Stomach smooth muscle (tissue), 2 donors: ENCODE measurements at regions not wholly inside any gene's neighbourhood (a gene's known extent, or its start where the extent isn't known, plus 50 kb on each side); places are given as distances from the start of the nearest gene placed in this dataset.

Experiments
- H3K27ac ChIP-seq: one replicate; pipeline ENCODE4 v1.7.0; 2013; ENCODE audit warnings: mild to moderate bottlenecking, low read length, inconsistent platforms
- H3K27me3 ChIP-seq, 2 donors: one replicate each; pipeline ENCODE4 v1.7.0; 2013; ENCODE audit warnings: low read length in 2 of 2; ENCODE audit not compliant: insufficient read depth in 2 of 2, control insufficient read depth in 1 of 2
- H3K36me3 ChIP-seq, 2 donors: one replicate each; pipeline ENCODE4 v1.7.0; 2013; ENCODE audit warnings: low read length in 2 of 2; ENCODE audit not compliant: control insufficient read depth in 2 of 2, insufficient read depth in 2 of 2
- H3K4me1 ChIP-seq: one replicate; pipeline ENCODE4 v1.7.0; 2013; ENCODE audit warnings: low read length; ENCODE audit not compliant: control insufficient read depth, insufficient read depth
- H3K4me3 ChIP-seq, 2 donors: one replicate each; pipeline ENCODE4 v1.7.0; 2013; ENCODE audit warnings: low read length in 2 of 2
- H3K9ac ChIP-seq, 2 donors: one replicate each; pipeline ENCODE4 v1.7.0; 2013; ENCODE audit warnings: low read length in 2 of 2, mild to moderate bottlenecking in 1 of 2
- H3K9me3 ChIP-seq, 2 donors: one replicate each; pipeline ENCODE4 v1.7.0; 2013; ENCODE audit warnings: low read length in 2 of 2; ENCODE audit not compliant: control insufficient read depth in 2 of 2
- donor health status: healthy.
- donor health status: Pancreatic carcinoma.

GRCh38 chr14:25259470-25259869, 209.5 kb upstream of the STXBP6 start:
- H3K27me3 ChIP-seq: no peaks in the 10 kb centered on the region
- no peak overlapping the region for H3K9ac ChIP-seq
- H3K4me1 ChIP-seq: no peaks in the 10 kb centered on the region
- no peak overlapping the region for H3K4me3 ChIP-seq
- H3K9me3 ChIP-seq: no peaks in the 10 kb centered on the region
- no peak overlapping the region for H3K27ac ChIP-seq
- H3K36me3 ChIP-seq: no peaks in the 10 kb centered on the region

- H3K9me3 ChIP-seq: no peaks in the 10 kb centered on the region
- H3K36me3 ChIP-seq: no peaks in the 10 kb centered on the region
Measured at GRCh38 chr14:25252793-25253192, 202.8 kb upstream of the STXBP6 start.

GRCh38 chr14:25250516-25250915, 200.6 kb upstream of the STXBP6 start:
- Histone ChIP-seq H3K36me3 (no peaks in the 10 kb centered on the region), H3K27me3 (peaks cover 0 to 2% of the 10 kb centered on the region in 2 donors), H3K9me3 (no peaks in the 10 kb centered on the region), H3K9ac (no peak overlapping the region), H3K4me1 (no peaks in the 10 kb centered on the region), H3K4me3 (no peak overlapping the region), H3K27ac (no peak overlapping the region)

More at GRCh38 chr14:25252793-25253192, 202.8 kb upstream of the STXBP6 start:
- Histone ChIP-seq H3K27ac (no peak overlapping the region), H3K9ac (no peak overlapping the region), H3K4me3 (no peak overlapping the region), H3K4me1 (no peaks in the 10 kb centered on the region), H3K27me3 (no peaks in the 10 kb centered on the region)

GRCh38 chr14:25247609-25248008, 197.7 kb upstream of the STXBP6 start:
- Histone ChIP-seq H3K27me3 (peaks cover 0 to 2% of the 10 kb centered on the region in 2 donors), H3K27ac (no peak overlapping the region), H3K4me3 (no peak overlapping the region), H3K4me1 (no peaks in the 10 kb centered on the region), H3K36me3 (no peaks in the 10 kb centered on the region), H3K9me3 (no peaks in the 10 kb centered on the region), H3K9ac (no peak overlapping the region)

- Histone ChIP-seq H3K4me1 (no peaks in the 10 kb centered on the region), H3K4me3 (no peak overlapping the region), H3K9me3 (no peaks in the 10 kb centered on the region), H3K27me3 (peaks cover 0 to 2% of the 10 kb centered on the region in 2 donors), H3K36me3 (no peaks in the 10 kb centered on the region), H3K27ac (no peak overlapping the region), H3K9ac (no peak overlapping the region)
Measured at GRCh38 chr14:25246751-25247150, 196.8 kb upstream of the STXBP6 start.

- H3K27me3 ChIP-seq: peaks cover 0 to 2% of the 10 kb centered on the region in 2 donors
- H3K9me3 ChIP-seq: no peaks in the 10 kb centered on the region
- H3K4me3 ChIP-seq: no peak overlapping the region
- H3K27ac ChIP-seq: no peak overlapping the region
- H3K4me1 ChIP-seq: no peaks in the 10 kb centered on the region
- no peak overlapping the region for H3K9ac ChIP-seq
- H3K36me3 ChIP-seq: no peaks in the 10 kb centered on the region
Measured at GRCh38 chr14:25239170-25239569, 189.2 kb upstream of the STXBP6 start.

GRCh38 chr14:25237845-25238244, 187.9 kb upstream of the STXBP6 start:
- H3K4me3 ChIP-seq: no peak overlapping the region
- H3K27me3 ChIP-seq: peaks cover 0 to 2% of the 10 kb centered on the region in 2 donors
- H3K4me1 ChIP-seq: no peaks in the 10 kb centered on the region
- H3K9ac ChIP-seq: no peak overlapping the region
- H3K36me3 ChIP-seq: no peaks in the 10 kb centered on the region
- no peak overlapping the region for H3K27ac ChIP-seq
- no peaks in the 10 kb centered on the region for H3K9me3 ChIP-seq

- Histone ChIP-seq H3K4me1 (no peaks in the 10 kb centered on the region), H3K9ac (no peak overlapping the region), H3K9me3 (no peaks in the 10 kb centered on the region), H3K27me3 (no peaks in the 10 kb centered on the region), H3K4me3 (no peak overlapping the region), H3K27ac (no peak overlapping the region), H3K36me3 (no peaks in the 10 kb centered on the region)
Measured at GRCh38 chr14:25233613-25234012, 183.7 kb upstream of the STXBP6 start.

- no peak overlapping the region for H3K27ac ChIP-seq
- H3K9ac ChIP-seq: no peak overlapping the region
- no peaks in the 10 kb centered on the region for H3K9me3 ChIP-seq
- H3K4me3 ChIP-seq: no peak overlapping the region
- no peaks in the 10 kb centered on the region for H3K4me1 ChIP-seq
- H3K36me3 ChIP-seq: no peaks in the 10 kb centered on the region
- no peaks in the 10 kb centered on the region for H3K27me3 ChIP-seq
Measured at GRCh38 chr14:25231004-25231403, 181.1 kb upstream of the STXBP6 start.

GRCh38 chr14:25226214-25226613, 176.3 kb upstream of the STXBP6 start:
- H3K4me1 ChIP-seq: no peaks in the 10 kb centered on the region
- H3K9me3 ChIP-seq: no peaks in the 10 kb centered on the region
- no peaks in the 10 kb centered on the region for H3K36me3 ChIP-seq
- no peak overlapping the region for H3K9ac ChIP-seq
- no peaks in the 10 kb centered on the region for H3K27me3 ChIP-seq
- H3K27ac ChIP-seq: no peak overlapping the region
- no peak overlapping the region for H3K4me3 ChIP-seq

- Histone ChIP-seq H3K4me1 (no peaks in the 10 kb centered on the region), H3K27ac (no peak overlapping the region), H3K27me3 (no peaks in the 10 kb centered on the region), H3K4me3 (no peak overlapping the region), H3K9me3 (no peaks in the 10 kb centered on the region), H3K9ac (no peak overlapping the region), H3K36me3 (no peaks in the 10 kb centered on the region)
Measured at GRCh38 chr14:25222256-25222655, 172.3 kb upstream of the STXBP6 start.
